Dermis blood vessel endothelial cell (primary cell): ENCODE measurements at regions not wholly inside any gene's neighbourhood (a gene's known extent, or its start where the extent isn't known, plus 50 kb on each side); places are given as distances from the start of the nearest gene placed in this dataset.

Experiments used
- DNase-seq: peaks from one replicate; pipeline ENCODE4 v3.0.0; 2010

- DNase-seq = no peak
Observed at GRCh38 chr5:145166110-145166509, 669.0 kb downstream of the PRELID2 start.

DNA sequence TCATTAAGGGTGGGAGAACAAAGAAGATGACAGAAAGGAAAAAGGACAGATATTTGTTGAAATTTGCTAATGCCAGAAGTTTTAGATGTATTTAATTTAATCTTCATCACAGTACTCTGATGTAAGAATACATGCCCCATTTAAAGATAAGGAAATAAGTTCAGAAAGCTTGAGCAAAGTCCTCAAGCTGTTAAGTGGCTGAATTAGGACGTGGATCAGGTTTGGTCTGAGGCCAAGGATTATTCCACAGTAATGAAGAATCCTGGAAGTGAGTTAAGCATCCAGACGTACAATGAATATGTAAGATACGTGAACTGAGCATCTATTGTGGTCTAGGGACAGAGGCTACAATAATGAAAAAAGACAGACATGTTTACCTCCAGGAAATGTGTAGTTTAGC, 671.3 kb downstream of the PRELID2 start:
- DNase-seq = no peak

DNA sequence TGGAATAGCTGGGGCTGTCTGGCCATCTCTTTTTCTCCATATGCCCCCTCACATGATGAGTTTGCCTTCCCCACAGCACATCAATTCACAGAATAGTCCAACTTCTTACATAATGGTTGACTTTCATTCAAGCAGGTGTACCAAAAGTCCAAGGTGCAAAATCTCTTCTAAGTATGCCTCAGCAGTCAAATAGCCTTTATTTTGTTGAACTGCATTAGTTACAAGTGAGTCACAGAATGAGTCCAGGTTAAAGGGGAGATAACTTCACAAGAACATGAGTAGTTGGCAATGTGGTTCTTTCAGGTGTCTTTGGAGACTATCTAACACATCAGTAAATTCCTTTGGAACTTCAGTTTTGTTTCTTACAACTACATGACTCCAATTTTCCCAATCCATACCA, 672.5 kb downstream of the PRELID2 start:
- no peak for DNase-seq

DNA sequence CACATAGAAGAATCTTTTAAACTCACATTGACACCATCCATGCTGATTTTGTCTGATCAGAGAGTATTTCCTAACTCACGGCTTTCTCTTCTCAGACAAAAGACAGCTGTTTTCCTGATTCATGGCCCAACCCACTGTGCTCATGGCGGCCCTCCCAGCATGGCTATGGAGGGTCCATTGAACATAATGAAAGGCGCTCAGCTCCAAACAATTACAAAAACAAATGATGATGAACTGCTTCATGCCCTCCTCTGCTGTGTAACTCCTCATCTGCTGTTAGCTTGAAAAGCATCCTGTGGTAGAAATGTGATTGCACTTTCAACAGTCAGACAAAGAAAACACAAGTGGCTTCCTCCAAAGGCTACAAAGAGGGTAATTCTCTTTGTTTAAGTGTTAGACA, 673.8 kb downstream of the PRELID2 start:
- DNase-seq = no peak

DNA sequence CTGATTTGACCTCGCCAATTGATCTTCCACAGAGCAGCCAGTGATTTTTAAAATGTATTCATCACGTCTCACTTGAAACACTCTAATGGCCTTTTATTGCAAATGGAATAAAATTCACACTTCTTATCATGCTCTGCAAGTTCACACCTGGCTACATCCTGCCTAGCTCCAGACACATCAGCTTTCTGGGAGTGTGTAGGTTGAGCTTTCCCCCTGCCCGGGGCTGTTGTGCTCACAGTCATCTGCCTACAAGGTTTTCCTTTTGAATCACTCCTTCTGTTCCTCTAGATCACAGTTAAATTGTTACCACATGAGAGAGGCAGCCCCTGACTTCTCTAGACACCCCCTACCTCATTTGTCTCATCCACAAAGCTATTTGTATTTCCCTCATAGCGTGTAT, 674.5 kb downstream of the PRELID2 start:
- DNase-seq = no peak

DNA sequence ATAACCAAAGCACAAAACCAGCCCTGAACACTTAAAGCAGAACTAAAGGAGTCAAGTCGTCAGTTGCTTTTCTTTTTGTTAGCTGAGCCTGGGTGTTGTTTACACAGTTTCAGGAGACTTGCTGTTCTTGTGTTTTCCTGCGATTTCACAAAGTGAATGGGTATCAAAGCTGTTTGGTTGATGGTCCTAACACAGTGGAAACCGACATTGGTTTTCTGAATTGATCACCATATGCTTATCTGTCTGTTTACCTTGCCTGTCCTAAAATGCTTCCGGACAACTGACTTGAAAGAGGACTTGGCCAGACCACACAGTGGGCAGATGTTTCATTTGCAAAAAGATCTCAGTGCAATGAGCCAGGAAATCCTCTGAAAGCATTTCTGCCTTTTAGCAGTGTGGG, 676.4 kb downstream of the PRELID2 start:
- DNase-seq = no peak

DNA sequence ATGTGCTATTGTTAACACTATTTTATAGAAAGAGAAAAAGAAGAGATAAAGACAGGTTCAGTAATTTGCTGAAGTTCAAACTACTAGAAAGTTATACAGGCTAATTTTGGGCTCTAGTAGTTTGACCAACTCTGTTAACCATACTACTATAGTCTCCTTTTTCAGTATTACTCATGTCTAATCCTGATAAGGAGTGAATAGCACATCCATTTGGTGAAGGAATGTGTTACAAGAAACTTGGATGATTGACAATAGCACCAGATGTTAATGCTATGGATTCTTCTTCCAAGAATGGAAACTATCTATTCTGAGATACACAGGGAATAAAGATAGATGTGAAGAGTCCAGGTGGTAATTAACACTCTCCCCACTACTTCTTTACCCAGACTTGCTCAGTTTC, 677.3 kb downstream of the PRELID2 start:
- DNase-seq = no peak

GRCh38 chr5:145141534-145141933, 693.6 kb downstream of the PRELID2 start:
- DNase-seq = no peak

DNA sequence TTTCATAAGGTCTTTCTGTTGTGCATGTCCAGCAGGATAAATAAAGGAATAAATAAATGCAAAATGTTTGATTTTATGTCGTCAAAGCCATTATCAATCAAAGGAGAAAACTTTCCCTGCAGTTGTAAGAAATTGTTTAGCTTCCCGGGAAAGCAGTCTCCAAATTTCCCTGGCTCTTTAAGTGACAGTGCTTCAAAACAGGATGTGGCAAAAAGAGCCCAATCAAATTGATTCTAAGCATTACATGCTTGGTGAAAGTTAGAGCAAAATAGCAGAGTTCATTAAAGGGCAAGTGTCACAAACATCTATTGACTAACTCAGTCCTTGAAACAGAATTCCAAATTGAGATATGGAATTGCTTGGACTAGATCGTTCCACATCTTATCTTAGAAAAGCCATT, 704.1 kb downstream of the PRELID2 start:
- no peak for DNase-seq

- DNase-seq = no peak
Observed at GRCh38 chr5:145129797-145130196, 705.3 kb downstream of the PRELID2 start.

GRCh38 chr5:145124806-145125205, 710.3 kb downstream of the PRELID2 start:
- DNase-seq = no peak

DNA sequence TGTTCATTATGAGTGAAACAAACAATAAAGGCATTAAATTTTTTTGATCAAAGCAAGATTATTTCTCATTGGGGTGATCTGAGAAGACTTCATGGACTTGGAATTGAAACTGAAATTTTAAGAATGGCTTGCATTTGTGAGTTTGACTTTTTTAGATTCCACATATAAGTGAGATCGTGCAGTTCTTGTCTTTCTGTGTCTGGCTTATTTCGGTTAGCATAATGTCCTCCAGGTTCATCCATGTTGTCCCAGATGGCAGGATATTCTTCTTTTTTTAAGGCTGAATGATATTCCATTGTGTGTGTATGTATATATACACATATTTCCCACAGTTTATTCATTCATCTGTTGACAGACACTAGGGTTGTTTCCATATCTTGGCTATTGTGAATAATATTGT, 716.5 kb downstream of the PRELID2 start:
- no peak for DNase-seq

- no peak for DNase-seq
Observed at GRCh38 chr5:145118127-145118526, 717.0 kb downstream of the PRELID2 start.

GRCh38 chr5:145117285-145117684, 717.9 kb downstream of the PRELID2 start:
- no peak for DNase-seq

DNA sequence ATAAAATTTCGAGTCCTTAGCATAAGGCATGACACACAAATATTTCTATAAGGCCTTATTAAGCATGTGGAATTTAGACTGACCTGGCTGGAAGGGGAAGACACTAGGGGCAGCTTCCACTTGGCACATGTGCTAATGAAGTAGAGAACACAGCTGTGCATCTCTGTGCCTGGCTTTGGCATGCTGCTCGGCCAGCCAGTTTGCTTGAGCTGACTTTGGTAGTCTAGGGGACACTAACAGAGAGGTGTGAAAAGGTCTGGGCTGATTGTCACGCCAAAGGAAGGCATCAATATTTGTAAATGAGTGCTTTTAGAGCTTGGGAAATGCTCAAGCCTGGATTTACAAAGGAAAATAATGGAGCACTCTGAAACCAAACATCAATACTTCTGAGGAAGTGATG, 723.7 kb downstream of the PRELID2 start:
- no peak for DNase-seq

DNA sequence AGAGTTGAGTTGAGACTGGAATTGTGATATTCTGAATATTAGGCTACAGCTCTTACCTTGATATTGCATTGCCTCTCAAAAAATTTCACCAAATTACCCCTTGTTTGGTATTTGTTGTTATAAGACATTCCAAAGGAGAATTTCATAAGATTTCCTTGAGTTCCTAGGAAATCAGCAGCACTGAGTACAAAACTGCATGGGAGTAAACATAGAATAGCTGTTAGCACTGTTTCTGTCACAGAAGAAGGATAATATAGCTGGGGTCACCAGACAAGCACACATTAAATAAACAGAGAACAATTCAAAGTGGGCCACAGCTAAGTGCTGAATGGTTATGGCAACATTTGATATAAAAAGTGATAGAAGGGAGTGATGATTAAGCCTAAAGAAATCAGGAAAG, 724.3 kb downstream of the PRELID2 start:
- DNase-seq = no peak

DNA sequence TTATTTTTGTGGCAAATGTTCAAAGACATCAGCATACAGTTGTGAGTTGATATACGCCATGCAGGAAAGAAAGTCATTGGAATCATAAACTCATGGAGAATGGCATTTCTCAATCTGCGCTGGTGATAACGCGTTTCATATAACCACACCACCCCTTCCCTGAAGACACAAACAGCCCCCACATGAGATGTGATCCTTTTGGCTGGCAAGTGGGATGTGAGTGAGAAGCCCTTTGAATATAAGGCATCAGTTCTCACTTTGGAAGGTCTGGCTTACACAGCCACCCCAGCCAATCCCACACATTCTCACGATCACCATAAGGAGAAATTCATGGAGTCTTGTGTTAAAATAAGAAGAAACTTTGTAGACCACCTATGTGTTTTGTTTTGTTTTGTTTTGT, 725.0 kb downstream of the PRELID2 start:
- no peak for DNase-seq

GRCh38 chr5:145105384-145105783, 729.8 kb downstream of the PRELID2 start:
- no peak for DNase-seq

DNA sequence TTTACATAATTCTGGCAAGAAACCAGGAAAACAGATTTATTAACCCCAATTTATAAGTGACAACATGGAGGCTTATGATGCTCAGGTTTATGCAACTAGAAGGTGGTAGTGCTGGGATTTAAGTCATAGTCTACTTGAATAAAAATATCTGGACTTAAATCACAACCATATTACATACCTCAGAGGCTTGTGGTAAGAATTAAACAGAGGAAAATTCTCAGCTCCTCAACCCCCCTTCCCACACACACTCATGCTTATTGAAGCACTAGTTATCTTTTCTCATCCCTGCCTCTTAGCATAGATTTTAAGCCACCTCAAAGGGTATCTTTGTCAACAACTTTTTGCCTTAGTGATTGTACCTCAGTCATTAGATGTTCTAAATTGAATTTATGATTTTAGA, 731.0 kb downstream of the PRELID2 start:
- DNase-seq = no peak

- peak; percentile 3 for DNase-seq
Observed at GRCh38 chr5:145101246-145101645, 733.9 kb downstream of the PRELID2 start.

DNA sequence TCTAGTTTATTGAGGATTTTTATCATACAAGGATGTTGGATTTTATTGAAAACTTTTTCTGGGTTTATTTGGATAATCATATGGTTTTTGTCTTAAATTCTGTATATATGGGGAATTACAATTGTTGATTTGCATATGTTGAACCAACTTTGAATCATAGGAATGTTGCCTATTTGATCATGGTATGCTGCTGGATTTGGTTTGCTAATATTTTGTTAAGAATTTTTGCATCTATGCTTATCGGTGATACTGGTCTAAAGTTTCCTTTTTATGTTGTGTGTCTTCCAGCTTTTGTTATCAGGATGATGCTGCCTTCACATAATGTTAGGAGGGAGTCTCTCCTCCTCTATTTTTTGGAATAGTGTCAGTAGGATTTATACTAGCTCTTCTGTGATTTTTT, 745.0 kb downstream of the PRELID2 start:
- DNase-seq = no peak

DNA sequence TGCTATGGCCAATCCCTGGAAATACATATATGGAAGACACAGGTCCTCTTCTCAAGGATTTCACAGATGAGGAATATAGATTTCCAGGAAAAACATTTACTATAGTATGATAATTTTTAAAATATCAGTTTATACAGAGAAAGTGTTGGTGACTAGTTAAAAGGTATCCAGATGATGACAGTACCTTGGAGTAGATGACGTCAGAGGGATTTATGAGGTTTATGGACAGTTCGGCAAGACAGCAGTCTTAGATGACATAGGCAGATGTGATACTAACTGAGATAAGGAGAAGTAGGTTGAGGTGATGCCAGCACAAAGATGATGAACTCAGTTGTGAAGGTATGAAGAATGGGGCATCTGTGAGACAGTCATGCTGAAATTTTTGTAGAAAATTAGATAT, 750.3 kb downstream of the PRELID2 start:
- DNase-seq = no peak

DNA sequence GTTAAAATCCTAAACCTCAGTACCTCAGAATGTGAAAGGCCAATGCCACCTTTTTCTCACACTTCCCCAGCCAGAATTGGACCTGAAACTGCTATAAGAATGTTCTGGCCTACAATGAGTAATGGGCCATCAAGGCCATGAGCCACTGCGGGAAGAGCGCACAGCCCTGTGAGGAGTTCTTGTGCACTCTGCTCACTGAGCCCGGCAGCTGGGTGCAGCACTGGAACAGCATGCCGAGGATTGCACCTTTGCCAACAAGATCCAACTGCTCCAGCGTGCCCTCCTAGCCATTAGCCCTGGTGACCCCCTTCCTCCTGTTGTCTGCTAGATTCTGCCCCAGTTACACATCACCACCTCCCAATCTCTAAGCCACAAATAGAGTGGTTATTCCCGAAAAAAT, 758.1 kb downstream of the PRELID2 start:
- no peak for DNase-seq

DNA sequence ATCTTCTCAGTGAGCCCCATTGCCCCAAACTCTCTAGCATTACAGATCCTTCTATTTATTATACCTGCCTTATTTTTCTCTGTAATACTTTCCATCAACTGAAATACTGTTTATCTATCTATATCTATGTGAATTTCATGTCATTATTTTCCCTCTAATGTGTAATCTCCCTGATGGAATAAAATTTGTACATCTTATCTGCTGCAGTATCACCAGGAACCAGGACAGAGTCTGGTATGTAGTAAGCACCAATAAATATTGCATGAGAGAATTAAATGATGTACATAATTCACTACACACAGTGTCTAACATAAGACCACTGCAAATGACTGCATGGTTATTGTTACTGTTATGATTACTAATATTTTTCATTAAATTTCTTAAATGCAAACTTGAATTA, 759.1 kb downstream of the PRELID2 start:
- no peak for DNase-seq

- DNase-seq = no peak
Observed at GRCh38 chr5:145072889-145073288, 762.3 kb downstream of the PRELID2 start.

GRCh38 chr5:145068721-145069120, 766.4 kb downstream of the PRELID2 start:
- no peak for DNase-seq
